Naive thymus-derived CD8-positive, alpha-beta T cell (primary cell): ENCODE measurements at regions not wholly inside any gene's neighbourhood (a gene's known extent, or its start where the extent isn't known, plus 50 kb on each side); places are given as distances from the start of the nearest gene placed in this dataset.

Source experiments
- ATAC-seq, 2 donors: fragments of 150-1000 bp; cut with Tn5 transposase in 1 of 2; sonication (Bioruptor Pico), chemical (Tn5 transposase) in 1 of 2; 1 replicate in 1 of 2; 2 replicates in 1 of 2; pipeline ENCODE4 v1.10.0; 2021; ENCODE audit warnings: mild to moderate bottlenecking in 2 of 2, moderate library complexity in 2 of 2
- POLR2A ChIA-PET: fragments of 350-600 bp; sonication (Branson Sonifier 250); formaldehyde crosslinking; loops from one replicate; lab custom pipeline; 2021; ENCODE audit warnings: antibody characterized with exemption; lab: Charles Lee
- DNase-seq, 10 donors: peaks; one replicate each; pipeline versions ENCODE4 v3.0.0 to v3.0.0-alpha.2; 2020 to 2022
- H3K27ac Mint-ChIP-seq, 10 donors: one replicate each; pipeline ENCODE4 v1.8.0; 2020 to 2022; ENCODE audit warnings: mild to moderate bottlenecking in 10 of 10, mixed read lengths in 10 of 10, moderate library complexity in 4 of 10, inconsistent platforms in 1 of 10
- H3K27me3 Mint-ChIP-seq, 5 donors: one replicate each; pipeline ENCODE4 v1.8.0; 2021 to 2022; ENCODE audit warnings: mixed read lengths in 5 of 5
- H3K36me3 Mint-ChIP-seq, 3 donors: one replicate each; pipeline ENCODE4 v1.8.0; 2020 to 2022; ENCODE audit warnings: mixed read lengths in 3 of 3, mild to moderate bottlenecking in 2 of 3, inconsistent platforms in 1 of 3
- H3K4me1 Mint-ChIP-seq, 4 donors: one replicate each; pipeline ENCODE4 v1.8.0; 2021 to 2022; ENCODE audit warnings: mixed read lengths in 4 of 4
- H3K4me3 Mint-ChIP-seq, 10 donors: one replicate each; pipeline ENCODE4 v1.8.0; 2020 to 2022; ENCODE audit warnings: mild to moderate bottlenecking in 10 of 10, mixed read lengths in 10 of 10, moderate library complexity in 6 of 10, inconsistent platforms in 1 of 10
- H3K9me3 Mint-ChIP-seq, 9 donors: one replicate each; pipeline ENCODE4 v1.8.0; 2020 to 2022; ENCODE audit warnings: mixed read lengths in 9 of 9, mild to moderate bottlenecking in 3 of 9, inconsistent platforms in 1 of 9, moderate library complexity in 1 of 9

- H3K4me3 Mint-ChIP-seq = no peak overlapping the region
- peaks cover 1 to 16% (median 10%) of the 10 kb centered on the region in 9 donors for H3K9me3 Mint-ChIP-seq
- POLR2A ChIA-PET = no interaction called here
- DNase-seq = no peak
- H3K27me3 Mint-ChIP-seq = peaks cover 0 to 8% (median 0%) of the 10 kb centered on the region in 5 donors
- H3K36me3 Mint-ChIP-seq = peaks cover 0 to 13% (median 2%) of the 10 kb centered on the region in 3 donors
- no peaks in the 10 kb centered on the region for H3K4me1 Mint-ChIP-seq
- no peak for ATAC-seq
- H3K27ac Mint-ChIP-seq = no peak overlapping the region
Measured at GRCh38 chr13:59472134-59472533, 691.6 kb downstream of the DIAPH3 start.

- Mint-ChIP-seq H3K27me3 (no peaks in the 10 kb centered on the region), H3K9me3 (peaks cover 0 to 4% (median 0%) of the 10 kb centered on the region in 9 donors), H3K36me3 (peaks cover 0 to under 1% (median 0%) of the 10 kb centered on the region in 3 donors), H3K4me3 (no peak overlapping the region), H3K4me1 (no peaks in the 10 kb centered on the region), H3K27ac (no peak overlapping the region)
- POLR2A ChIA-PET = no interaction called here
- no peak for DNase-seq
- no peak for ATAC-seq
Measured at GRCh38 chr13:59474696-59475095, 689.0 kb downstream of the DIAPH3 start.

- Mint-ChIP-seq H3K27ac (no peak overlapping the region), H3K36me3 (no peaks in the 10 kb centered on the region), H3K4me1 (no peaks in the 10 kb centered on the region), H3K9me3 (no peaks in the 10 kb centered on the region), H3K27me3 (no peaks in the 10 kb centered on the region), H3K4me3 (no peak overlapping the region)
- POLR2A ChIA-PET = no interaction called here
- no peak for DNase-seq
- ATAC-seq = no peak
Measured at GRCh38 chr13:59475911-59476310, 687.8 kb downstream of the DIAPH3 start.

- Mint-ChIP-seq H3K4me3 (no peak overlapping the region), H3K36me3 (no peaks in the 10 kb centered on the region), H3K9me3 (no peaks in the 10 kb centered on the region), H3K4me1 (no peaks in the 10 kb centered on the region), H3K27ac (no peak overlapping the region), H3K27me3 (no peaks in the 10 kb centered on the region)
- no peak for DNase-seq
- POLR2A ChIA-PET = no interaction called here
- no peak for ATAC-seq
Measured at GRCh38 chr13:59476366-59476765, 687.4 kb downstream of the DIAPH3 start.

- H3K27ac Mint-ChIP-seq = no peak overlapping the region
- H3K4me1 Mint-ChIP-seq = no peaks in the 10 kb centered on the region
- H3K9me3 Mint-ChIP-seq = no peaks in the 10 kb centered on the region
- ATAC-seq = no peak
- no peaks in the 10 kb centered on the region for H3K27me3 Mint-ChIP-seq
- POLR2A ChIA-PET = no interaction called here
- H3K36me3 Mint-ChIP-seq = no peaks in the 10 kb centered on the region
- DNase-seq = no peak
- no peak overlapping the region for H3K4me3 Mint-ChIP-seq
Measured at GRCh38 chr13:59477011-59477410, 686.7 kb downstream of the DIAPH3 start.

- H3K4me3 Mint-ChIP-seq = no peak overlapping the region
- POLR2A ChIA-PET = interaction anchor here (0.7 kb wide), 1 partner anchor 11 kb away, joined by 4 read pairs; no protein-coding TSS in a partner anchor
- ATAC-seq = no peak
- H3K36me3 Mint-ChIP-seq = no peaks in the 10 kb centered on the region
- no peak overlapping the region for H3K27ac Mint-ChIP-seq
- H3K27me3 Mint-ChIP-seq = peaks cover 0 to 1% (median 0%) of the 10 kb centered on the region in 5 donors
- H3K9me3 Mint-ChIP-seq = no peaks in the 10 kb centered on the region
- no peak for DNase-seq
- H3K4me1 Mint-ChIP-seq = no peaks in the 10 kb centered on the region
Measured at GRCh38 chr13:59478908-59479307, 684.8 kb downstream of the DIAPH3 start.

- DNase-seq (no peak), ATAC-seq (no peak)
- peaks cover 0 to 1% (median 0%) of the 10 kb centered on the region in 5 donors for H3K27me3 Mint-ChIP-seq
- H3K4me3 Mint-ChIP-seq = no peak overlapping the region
- POLR2A ChIA-PET = no interaction called here
- H3K36me3 Mint-ChIP-seq = no peaks in the 10 kb centered on the region
- H3K4me1 Mint-ChIP-seq = no peaks in the 10 kb centered on the region
- no peak overlapping the region for H3K27ac Mint-ChIP-seq
- no peaks in the 10 kb centered on the region for H3K9me3 Mint-ChIP-seq
Measured at GRCh38 chr13:59479629-59480028, 684.1 kb downstream of the DIAPH3 start.

- H3K27me3 Mint-ChIP-seq = peaks cover 0 to 1% (median 0%) of the 10 kb centered on the region in 5 donors
- peak overlapping the region in 1 of 10 donors; percentile 52 for H3K27ac Mint-ChIP-seq
Measured at GRCh38 chr13:59480396-59481259, 683.1 kb downstream of the DIAPH3 start.

GRCh38 chr13:59483501-59484145, 680.1 kb downstream of the DIAPH3 start:
- Mint-ChIP-seq H3K27ac (no peak overlapping the region), H3K9me3 (peaks cover 0 to 2% (median 0%) of the 10 kb centered on the region in 9 donors), H3K27me3 (peaks cover 0 to 11% (median 6%) of the 10 kb centered on the region in 5 donors)

More at GRCh38 chr13:59480396-59481259, 683.1 kb downstream of the DIAPH3 start:
- no peaks in the 10 kb centered on the region for H3K36me3 Mint-ChIP-seq
- POLR2A ChIA-PET = no interaction called here
- H3K9me3 Mint-ChIP-seq = no peaks in the 10 kb centered on the region
- ATAC-seq (no peak), DNase-seq (no peak)
- H3K4me1 Mint-ChIP-seq = no peaks in the 10 kb centered on the region
- H3K4me3 Mint-ChIP-seq = no peak overlapping the region

GRCh38 chr13:59487883-59488282, 675.8 kb downstream of the DIAPH3 start:
- peaks cover 0 to 2% (median 0%) of the 10 kb centered on the region in 9 donors for H3K9me3 Mint-ChIP-seq
- no peak for ATAC-seq
- H3K4me3 Mint-ChIP-seq = no peak overlapping the region

More at GRCh38 chr13:59483501-59484145, 680.1 kb downstream of the DIAPH3 start:
- no peak for ATAC-seq
- no peak overlapping the region for H3K4me3 Mint-ChIP-seq
- POLR2A ChIA-PET = no interaction called here
- H3K36me3 Mint-ChIP-seq = no peaks in the 10 kb centered on the region
- no peaks in the 10 kb centered on the region for H3K4me1 Mint-ChIP-seq
- DNase-seq = no peak

GRCh38 chr13:59488436-59488835, 675.3 kb downstream of the DIAPH3 start:
- POLR2A ChIA-PET = no interaction called here

More at GRCh38 chr13:59487883-59488282, 675.8 kb downstream of the DIAPH3 start:
- POLR2A ChIA-PET = no interaction called here
- peaks cover 0 to 13% (median 6%) of the 10 kb centered on the region in 5 donors for H3K27me3 Mint-ChIP-seq
- no peaks in the 10 kb centered on the region for H3K4me1 Mint-ChIP-seq
- H3K36me3 Mint-ChIP-seq = no peaks in the 10 kb centered on the region
- DNase-seq = no peak
- no peak overlapping the region for H3K27ac Mint-ChIP-seq

GRCh38 chr13:59490651-59491050, 673.1 kb downstream of the DIAPH3 start:
- no peak for ATAC-seq

More at GRCh38 chr13:59488436-59488835, 675.3 kb downstream of the DIAPH3 start:
- peaks cover 0 to 13% (median 5%) of the 10 kb centered on the region in 5 donors for H3K27me3 Mint-ChIP-seq
- H3K4me1 Mint-ChIP-seq = no peaks in the 10 kb centered on the region
- ATAC-seq (no peak), DNase-seq (no peak)
- H3K36me3 Mint-ChIP-seq = no peaks in the 10 kb centered on the region
- H3K4me3 Mint-ChIP-seq = no peak overlapping the region
- no peak overlapping the region for H3K27ac Mint-ChIP-seq
- H3K9me3 Mint-ChIP-seq = peaks cover 0 to 2% (median 0%) of the 10 kb centered on the region in 9 donors

GRCh38 chr13:59492030-59492636, 671.6 kb downstream of the DIAPH3 start:
- H3K27me3 Mint-ChIP-seq = peaks cover 0 to 12% (median 2%) of the 10 kb centered on the region in 5 donors

More at GRCh38 chr13:59490651-59491050, 673.1 kb downstream of the DIAPH3 start:
- peaks cover 0 to 13% (median 5%) of the 10 kb centered on the region in 5 donors for H3K27me3 Mint-ChIP-seq
- no peak overlapping the region for H3K4me3 Mint-ChIP-seq
- POLR2A ChIA-PET = no interaction called here
- H3K9me3 Mint-ChIP-seq = peaks cover 0 to 2% (median 0%) of the 10 kb centered on the region in 9 donors
- no peak overlapping the region for H3K27ac Mint-ChIP-seq
- DNase-seq = no peak
- H3K36me3 Mint-ChIP-seq = no peaks in the 10 kb centered on the region
- no peaks in the 10 kb centered on the region for H3K4me1 Mint-ChIP-seq

More at GRCh38 chr13:59492030-59492636, 671.6 kb downstream of the DIAPH3 start:
- no peak overlapping the region for H3K27ac Mint-ChIP-seq
- no peaks in the 10 kb centered on the region for H3K36me3 Mint-ChIP-seq
- POLR2A ChIA-PET = no interaction called here
- H3K9me3 Mint-ChIP-seq = no peaks in the 10 kb centered on the region
- H3K4me3 Mint-ChIP-seq = no peak overlapping the region
- DNase-seq (no peak), ATAC-seq (no peak)
- no peaks in the 10 kb centered on the region for H3K4me1 Mint-ChIP-seq
